ENCODE measurements at regions not wholly inside any gene's neighbourhood (a gene's known extent, or its start where the extent isn't known, plus 50 kb on each side); places are given as distances from the start of the nearest gene placed in this dataset.

DNA sequence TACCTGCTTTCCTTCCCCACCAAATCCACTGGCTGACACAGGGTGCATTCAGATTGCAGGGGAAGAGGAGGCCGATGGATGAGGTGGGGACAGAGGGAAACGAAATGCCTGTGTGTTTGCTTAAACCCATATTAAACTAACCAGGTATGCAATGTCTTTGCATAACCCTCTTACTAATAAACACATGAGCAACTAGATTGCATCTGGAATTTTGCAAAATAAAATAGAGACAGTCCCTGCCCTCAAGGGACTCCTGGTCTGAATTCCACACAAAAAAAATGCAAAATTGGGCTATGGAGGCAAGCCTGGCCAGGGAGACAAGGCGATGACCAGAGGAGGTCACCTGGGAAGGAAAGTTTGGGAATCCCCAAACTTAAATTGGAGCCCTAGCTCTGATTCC, 202.9 kb downstream of the ACTL7B start:
- no peak for DNase-seq (ENCODE audit: low read depth, low spot score)

DNA sequence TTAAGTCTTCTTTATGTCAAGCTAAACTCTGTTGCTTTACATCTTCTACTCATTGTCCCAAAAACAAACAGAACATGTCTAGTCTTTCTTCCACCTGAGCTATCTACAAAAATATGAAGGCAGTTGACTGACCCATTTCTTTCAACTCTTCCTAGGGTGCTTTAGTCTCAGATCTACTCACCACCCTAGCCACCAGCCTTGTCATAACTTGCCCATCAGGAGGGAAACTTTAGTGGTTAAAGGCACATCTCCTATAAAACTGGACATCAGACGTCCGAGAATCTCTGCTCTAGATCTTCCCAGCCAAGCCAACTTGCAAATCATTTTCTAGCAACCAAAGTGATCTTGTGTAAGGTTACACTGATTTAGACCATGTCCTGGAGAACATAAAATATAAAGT, 205.0 kb downstream of the ACTL7B start:
- DNase-seq (ENCODE audit: low read depth, low spot score) = no peak

DNA sequence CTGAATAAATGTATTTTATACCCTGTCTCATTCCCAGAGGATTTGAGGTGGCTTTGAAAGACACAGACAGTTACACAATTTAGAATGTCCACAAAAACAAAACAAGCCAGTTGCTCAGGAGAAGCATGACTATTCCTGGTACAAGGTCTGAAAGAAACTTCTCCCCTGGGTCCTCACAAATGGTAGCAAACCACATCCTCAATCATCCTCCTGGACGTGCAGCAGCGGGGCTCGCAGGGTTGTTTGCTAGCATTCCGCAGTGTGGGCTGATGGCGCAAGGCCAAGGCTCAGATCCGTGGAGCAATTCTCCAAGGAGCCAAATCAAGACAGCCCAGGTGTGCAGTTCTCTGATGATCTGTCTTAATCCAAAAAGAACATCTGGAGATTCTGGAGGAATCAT, 210.3 kb downstream of the ACTL7B start:
- DNase-seq (ENCODE audit: low read depth, low spot score) = no peak

DNA sequence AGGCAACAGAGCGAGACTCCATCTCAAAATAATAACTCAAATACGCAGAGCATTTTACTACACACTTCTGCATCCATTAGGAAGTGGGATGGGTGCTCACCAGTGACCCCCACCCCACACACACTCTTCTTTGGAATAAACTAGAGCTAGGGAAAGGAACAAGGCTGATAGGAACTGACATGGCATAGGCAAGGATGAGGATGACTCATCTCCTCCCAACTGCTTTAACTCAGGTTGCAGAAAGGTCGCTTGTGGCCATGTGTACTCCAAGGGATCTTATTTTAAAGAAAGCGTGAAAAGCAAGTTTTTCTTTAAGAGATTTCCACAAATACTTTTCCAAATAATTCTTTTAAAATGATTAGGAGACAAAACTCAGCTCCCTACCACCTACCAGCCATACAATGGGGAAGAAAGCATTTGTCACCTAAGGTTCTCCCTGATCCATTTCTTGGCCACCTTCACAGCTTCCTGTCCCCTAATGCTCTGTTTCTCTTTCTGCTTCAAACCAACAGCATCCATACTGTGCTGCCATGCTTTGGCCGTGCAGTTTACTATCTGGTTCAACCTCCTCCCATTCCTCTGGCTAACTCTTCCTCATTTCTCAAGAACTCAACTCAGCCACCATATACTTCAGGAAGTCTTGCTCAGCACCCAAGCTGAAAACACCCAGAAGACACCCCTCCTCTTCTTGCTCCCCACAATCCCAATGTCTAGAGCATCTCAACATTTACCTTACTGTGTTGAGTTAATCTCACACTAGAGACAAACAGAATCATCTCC, 211.9 kb downstream of the ACTL7B start:
- no peak for DNase-seq (ENCODE audit: low read depth, low spot score)

DNA sequence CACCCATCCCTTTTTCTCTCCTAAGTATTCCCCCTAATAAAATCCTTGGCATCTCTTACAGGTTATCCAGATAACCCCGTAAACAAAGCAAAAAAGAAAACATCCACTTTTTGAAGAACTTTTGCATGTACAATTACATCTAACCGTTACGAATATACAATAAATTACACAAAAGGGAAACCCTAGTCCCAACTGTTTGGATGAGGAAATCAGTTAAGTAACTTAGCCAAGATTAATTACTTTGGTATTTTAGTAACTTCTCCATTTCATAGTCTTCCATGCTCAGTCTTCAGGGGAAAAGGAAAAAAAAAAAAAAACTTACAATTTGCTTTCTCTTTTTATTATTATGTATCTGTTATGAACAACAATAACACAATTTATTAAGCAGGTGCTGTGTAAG, 212.9 kb downstream of the ACTL7B start:
- no peak for DNase-seq (ENCODE audit: low read depth, low spot score)

DNA sequence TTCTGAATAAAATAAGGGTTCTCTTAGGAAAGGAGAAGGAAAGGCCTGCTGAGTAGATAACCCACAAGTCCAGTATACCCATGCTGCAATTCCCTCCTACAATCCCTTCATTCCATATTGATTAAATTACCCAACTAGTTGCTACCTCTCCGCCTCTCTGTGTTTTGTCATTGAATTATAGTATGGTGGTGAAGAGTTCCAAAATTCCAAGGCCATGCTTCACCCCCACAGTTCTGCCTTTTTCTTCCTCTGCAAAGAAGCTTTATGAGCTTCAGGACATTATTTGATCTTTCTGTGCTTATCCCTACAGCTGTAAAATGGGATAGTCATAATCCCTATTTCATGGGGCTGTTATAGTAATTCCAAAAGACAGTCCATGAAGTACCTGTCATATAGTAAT, 215.6 kb downstream of the ACTL7B start:
- DNase-seq (ENCODE audit: low read depth, low spot score) = no peak

DNA sequence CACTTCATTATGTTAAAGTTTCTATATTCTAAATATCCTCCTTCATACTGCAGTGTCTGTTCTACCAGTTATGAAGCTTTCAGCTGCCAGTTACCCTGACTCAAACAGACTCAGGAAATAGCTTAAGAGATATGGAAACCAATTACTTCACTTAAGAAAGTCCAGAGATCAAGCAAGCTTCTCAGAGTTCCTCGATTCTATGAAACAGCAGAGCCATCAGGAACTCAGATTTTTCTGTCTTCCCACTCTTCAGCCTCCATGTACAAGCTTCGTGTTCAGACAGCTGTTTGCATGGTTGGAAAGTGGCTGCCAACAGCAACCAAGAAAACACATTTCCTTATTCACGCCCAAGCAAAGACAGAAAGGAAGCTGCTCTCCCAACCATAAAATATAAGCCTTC, 216.1 kb downstream of the ACTL7B start:
- no peak for DNase-seq (ENCODE audit: low read depth, low spot score)

DNA sequence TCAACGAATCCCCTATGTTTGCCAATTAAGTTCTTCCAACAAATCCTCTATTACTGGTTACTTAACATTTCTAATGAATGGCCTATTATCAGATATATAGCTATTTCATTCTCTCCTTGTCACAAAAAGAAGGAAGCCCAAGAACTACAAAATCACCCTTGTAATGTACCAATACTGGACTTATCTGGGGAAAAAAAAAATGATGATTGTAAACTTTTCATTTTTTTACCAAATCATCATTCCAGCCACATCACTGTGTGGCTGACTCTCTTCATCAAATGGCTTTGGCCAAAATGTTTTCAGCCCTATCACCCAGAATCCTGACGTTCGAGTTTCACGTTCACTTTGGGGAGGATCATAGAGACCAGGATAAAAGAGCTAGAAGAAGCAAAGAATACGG, 216.7 kb downstream of the ACTL7B start:
- no peak for DNase-seq (ENCODE audit: low read depth, low spot score)

DNA sequence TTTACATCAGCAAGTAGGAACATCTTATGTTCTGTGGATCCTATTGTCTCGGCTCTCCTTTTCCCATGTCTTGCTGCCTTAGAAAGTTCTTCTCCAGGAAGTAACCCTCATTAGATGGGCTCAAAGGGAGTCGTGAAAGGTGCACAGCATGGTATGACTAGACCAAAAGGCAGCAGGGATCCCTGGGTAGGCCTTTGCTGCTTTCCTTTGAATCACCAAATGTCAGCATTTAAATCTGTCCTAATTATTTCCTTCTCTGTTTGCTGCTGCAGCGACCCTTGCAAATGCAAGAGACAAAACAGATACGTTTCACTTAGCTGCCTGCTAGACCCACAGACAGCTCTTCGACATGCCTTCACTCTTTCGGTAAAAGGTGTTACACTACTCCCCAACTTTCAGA, 218.4 kb downstream of the ACTL7B start:
- no peak for DNase-seq (ENCODE audit: low read depth, low spot score)

DNA sequence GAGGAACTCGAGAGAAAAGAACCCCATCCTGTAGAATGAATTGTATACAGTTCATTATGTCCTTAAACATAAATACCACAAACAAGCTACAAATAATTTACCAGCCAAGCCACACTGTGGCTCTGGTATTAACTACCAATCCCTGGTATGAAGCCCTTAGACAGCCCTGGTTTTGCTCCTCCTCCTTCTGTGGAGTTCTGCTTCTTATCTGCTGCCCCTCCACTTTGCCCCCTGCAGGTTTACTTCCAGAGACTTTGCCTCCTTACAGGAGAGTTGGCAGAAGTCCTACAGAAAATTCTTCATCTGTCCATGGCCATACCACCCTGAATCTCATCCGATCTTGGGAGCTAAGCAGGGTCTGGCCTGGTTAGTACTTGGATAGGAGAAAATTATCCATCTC, 219.8 kb downstream of the ACTL7B start:
- no peak for DNase-seq (ENCODE audit: low read depth, low spot score)

DNA sequence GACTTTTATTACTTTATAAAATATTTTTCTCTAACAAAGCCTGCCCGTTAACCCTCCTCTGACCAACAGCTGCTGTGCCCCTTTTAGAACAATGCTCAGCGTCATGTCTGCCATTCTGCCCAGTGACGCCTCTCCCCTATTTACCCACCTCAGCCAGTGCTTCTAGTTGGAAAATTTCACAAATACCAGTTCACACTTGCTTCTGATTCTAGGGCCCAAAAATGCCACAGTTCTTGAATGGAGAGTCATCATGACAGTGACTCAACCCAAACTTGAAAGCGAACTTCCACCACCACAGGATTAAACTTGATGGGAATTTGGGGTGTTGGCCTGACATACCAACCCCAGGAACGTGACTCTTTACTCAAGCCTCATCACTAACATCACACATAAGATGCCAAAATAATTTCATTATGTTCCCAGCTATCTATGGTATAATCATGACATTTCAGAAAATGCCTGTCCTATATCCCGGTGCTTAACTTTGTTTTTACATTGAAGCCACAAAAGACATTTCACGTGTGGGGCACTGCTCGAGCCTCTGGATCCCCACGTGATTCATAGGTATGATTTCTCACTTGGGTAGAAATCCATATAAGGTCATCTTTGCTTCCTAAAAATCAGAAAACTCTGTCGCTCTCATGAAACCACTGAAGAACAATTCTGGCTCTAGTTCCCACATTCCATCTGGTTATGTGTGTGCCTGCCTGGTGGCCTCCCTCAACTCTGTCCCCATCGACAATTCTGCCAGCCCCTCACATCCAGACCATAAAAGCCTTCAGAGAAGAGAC, 220.9 kb downstream of the ACTL7B start:
- no peak for DNase-seq (ENCODE audit: low read depth, low spot score)

DNA sequence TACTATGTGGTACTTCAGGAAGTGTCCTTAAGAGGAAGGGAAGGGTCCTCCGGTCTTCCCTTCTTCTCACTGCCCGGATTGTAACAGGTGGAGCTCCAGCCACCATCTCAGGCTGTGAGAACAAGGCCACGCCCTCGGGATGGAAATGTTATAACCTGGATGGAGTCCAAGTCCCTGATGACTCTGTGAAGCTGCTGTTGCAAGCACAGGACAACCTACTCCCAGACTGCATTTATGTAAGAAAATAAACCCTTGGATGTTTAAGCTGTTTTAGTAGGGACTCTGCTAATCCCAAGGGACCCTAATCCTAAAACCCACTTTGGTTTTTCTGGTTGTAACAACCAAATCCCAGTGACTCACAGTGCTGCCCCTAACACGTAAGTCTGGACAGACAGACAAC, 221.6 kb downstream of the ACTL7B start:
- no peak for DNase-seq (ENCODE audit: low read depth, low spot score)

DNA sequence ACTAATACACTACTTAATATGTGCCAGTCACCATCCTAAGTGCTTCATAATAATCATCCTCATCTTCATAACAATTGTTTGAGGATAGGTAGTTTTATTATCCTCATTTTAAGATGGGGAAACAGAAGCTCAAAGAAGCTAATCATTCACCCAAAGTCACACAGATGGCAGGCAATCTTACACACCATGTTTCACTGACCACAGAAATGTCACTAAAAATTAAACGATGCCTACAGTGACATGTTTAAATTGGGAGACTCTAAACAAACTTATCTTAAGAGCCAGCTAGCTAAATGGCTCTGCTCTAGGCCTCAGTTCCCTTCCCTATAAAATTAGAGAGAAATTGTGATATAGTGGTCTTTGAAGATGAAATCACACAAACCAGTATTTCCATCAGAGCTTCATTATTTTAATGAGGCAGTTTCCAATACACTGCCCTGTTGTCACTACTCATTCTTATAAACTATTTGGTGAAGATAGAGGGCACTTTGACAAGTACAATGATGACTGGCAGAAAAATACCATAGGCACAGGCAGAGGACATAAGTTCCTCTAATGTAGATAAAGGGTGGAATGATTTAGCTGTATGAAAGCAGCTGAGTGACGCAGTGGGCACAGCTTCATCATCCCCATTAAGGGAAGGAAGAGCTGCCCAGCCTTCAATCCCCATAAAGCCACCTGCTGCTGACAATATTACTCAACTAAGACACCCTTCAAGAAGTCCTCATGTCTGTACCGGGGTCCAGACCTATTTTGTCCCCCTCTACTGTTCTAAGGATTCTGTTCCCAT, 224.1 kb downstream of the ACTL7B start:
- DNase-seq (ENCODE audit: low read depth, low spot score) = no peak

DNA sequence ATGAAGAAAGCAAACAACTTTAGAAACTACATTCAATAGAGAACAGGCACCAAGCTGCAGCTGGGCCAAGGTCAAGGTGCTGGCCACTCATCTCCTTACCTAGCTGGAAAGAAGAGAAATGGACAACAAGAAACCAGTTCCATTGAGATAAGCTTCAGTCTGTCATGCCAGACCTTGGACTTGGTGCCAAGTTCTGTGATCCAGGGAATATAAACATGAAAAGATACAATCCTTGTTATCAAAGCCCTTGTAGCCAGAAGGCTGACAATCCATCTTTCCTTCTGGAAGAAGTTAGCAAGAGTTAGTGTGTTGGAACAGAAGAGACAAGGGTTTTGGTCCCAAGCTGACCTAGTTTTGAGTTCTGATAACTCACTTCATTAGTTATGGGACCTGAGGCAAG, 227.5 kb downstream of the ACTL7B start:
- no peak for DNase-seq (ENCODE audit: low read depth, low spot score)

DNA sequence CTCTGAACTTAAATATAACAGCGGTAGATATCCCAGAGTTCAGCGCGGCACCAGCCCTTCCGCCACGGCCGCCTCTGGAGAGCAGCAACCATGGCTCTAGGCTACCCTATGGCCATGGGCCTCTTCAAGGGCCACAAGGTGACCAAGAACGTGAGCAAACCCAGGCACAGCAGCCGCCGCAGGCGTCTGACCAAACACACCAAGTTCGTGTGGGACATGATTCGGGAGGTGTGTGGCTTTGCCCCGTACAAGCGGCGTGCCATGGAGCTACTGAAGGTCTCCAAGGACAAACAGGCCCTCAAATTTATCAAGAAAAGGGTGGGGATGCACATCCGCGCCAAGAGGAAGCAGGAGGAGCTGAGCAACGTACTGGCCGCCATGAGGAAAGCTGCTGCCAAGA, 229.0 kb downstream of the ACTL7B start:
- DNase-seq (ENCODE audit: low read depth, low spot score) = no peak

DNA sequence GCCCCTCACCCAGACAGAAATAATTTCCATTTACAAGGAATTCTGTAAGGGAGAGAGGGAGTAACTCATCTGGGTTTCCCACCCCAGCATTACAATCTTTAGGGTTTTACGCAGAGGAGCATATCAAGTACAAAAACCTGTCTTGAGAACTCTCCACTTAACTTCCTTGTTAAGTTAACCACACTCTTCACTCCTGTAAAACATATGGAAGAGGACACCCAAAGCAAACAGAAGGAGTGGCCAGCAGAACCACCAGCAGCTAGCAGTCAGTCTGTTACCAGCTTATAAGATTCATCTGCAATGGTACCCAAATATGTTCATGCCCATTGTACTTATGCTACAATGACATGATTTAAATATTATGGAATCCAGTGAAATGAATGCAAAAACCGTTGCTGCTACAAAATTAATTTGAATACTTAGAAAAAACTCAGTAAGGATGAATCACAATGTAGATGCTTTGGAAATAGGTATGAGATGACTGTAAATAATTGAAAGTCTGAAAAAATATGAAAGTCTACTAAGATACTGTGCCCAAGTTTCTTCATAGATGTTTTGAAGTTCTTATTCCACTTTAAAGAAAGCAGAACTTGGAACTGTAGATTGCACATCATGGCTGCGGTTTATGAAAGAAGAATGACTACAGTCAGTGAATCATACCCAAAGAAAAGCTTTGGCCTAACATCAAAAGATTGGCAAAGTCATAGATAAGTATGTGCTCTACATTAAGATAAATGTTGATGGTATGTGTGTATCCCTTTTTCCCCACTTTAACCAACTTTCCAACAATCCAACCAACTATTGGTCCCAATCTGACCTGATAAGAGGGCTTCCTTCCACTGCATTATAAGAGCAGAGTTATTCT, 233.6 kb downstream of the ACTL7B start:
- no peak for DNase-seq (ENCODE audit: low read depth, low spot score)

DNA sequence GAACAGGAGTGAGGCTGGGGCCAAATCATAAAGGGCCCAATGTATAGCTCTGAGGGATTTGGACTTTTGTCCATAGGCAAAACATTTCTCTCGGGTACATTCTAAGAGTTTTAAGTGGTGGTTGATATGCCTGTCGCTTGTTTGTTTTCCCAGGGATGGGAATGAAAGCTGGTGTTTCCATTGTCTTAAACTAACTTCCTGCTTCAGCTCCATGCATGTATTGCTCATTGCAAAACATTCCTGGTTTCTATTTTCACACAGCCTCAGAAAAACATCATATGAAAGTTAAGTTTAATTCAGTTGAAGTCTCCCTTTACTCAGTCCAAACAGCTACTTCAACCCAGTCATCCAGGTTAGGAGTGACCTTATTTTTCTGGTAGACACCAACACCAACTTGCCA, 235.0 kb downstream of the ACTL7B start:
- no peak for DNase-seq (ENCODE audit: low read depth, low spot score)

DNA sequence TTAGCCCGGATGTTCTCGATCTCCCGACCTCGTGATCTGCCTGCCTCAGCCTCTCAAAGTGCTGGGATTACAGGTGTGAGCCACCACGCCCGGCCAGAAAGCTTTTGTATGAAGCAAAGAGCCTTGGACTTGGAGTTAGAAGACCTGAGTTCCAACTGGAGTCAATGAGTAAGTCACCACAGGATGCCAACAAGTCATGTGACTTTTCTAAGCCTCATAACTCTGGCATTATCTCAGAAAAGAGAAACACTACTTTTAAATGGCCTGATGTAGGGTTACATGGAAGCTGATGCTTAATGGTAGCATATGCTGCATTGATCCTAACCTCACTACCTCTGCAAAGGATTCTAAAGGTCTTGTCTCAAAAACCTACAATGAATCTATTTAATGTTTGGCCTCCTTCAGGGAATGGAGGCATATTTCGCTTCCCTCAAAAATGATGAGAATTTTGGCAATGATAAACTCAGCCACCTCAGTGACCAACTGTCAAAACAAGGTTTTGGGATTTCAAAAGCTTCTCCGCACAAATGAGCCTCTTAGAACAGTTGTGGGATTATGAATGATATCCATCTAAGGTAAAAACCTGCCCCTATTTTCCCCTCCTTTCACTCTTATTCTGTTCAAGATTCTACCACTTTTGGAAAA, 236.8 kb downstream of the ACTL7B start:
- no peak for DNase-seq (ENCODE audit: low read depth, low spot score)

DNA sequence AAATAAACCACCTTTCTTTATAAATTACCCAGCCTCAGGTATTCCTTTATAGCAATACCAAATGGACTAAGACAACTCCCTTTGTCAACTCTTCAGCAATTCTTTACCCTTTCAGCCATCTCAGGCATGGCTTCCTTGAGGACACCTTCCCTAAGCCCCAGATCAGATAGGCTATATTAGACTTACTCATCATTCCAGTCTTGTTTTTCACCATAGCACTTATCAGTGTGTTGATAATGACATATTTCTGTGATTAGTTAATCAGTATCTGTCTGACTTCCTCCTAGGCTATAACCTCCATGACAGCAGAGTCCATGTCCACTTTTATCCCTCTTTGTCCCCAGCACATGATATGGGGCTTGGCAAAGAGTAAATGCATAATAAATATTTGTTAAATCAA, 238.1 kb downstream of the ACTL7B start:
- no peak for DNase-seq (ENCODE audit: low read depth, low spot score)

DNA sequence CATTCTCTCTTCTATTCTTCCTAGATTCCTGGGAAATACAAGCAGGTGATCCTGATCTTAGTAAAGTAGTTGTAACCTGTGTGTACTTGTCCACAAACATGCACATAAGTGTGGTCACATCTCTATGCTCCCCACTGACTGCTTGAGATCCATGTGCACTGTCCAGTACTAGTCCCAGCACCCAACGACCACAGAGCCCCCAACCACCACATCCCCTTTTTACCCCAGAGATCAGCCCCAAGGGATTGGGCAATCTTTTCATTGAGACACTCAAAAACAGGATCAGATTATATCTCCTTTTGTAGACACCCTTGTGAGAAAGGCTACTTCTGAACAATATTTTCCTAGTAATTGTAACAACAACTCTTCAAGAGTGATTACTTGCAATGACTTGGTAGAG, 240.6 kb downstream of the ACTL7B start:
- no peak for DNase-seq (ENCODE audit: low read depth, low spot score)

DNA sequence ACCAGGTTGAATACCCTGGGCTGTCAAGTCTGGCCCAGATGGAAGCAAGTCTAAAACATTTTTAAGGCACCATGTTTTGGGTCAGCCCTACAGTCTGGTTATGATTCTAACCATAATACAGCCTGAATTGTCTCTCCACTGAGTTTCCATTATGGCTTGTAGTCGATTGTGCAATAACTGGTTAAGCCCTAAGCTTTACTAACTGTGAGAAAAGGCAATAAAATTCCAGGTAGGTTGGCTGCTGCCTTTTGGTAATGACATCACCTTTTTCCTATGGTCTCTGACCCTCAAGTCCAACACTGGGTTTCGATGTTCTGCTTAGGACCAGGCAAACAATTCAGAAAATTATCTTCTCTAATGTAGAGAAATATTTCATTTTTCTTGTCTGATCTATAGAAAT, 243.3 kb downstream of the ACTL7B start:
- no peak for DNase-seq (ENCODE audit: low read depth, low spot score)
